ENCODE measurements at regions not wholly inside any gene's neighbourhood (a gene's known extent, or its start where the extent isn't known, plus 50 kb on each side); places are given as distances from the start of the nearest gene placed in this dataset.
A peak's percentile ranks its signal among the peaks of the same experiment; 100 is the strongest.
"Not testable (repeated sequence)": the region's sequence is repeated elsewhere in the genome, so short reads cannot be mapped to it uniquely, and the experiment has no call there.

DNA sequence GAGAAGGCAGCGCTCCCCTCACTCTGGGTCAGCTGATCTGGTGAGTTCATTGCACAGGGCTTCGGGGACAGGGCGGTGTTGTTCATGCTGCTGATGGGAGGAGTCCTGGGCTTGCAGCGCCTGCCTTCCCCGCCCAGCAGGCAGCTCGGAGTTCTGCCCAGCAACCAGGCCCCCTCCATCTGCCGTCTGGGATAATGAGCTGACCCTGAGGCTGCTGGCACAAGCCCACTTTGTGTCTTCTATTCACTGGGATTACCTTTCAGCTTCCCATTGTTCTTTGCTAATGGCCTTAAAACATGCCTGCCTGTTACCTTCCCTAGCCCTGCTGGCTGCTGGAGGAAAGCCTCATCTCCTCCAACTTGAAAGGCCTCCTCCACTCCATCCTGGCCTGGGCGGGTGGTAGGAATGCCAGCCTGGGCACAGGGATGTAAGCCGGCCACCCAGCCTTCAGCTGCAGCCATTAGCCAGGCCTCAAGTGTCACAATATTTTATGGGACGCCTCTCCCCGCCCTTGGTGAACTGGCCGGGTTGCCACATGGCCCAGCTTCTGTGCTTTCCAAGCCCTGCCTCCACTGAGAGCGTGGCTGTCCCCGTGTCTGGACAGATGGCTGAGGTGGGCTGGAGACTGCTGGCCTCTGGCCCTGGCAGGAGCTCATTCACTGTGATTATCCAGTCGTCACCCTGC, 70.4 kb downstream of the GADD45G start:
- peak; percentile 77 for DNase-seq

GRCh38 chr9:89676281-89676680, 71.5 kb downstream of the GADD45G start:
- DNase-seq: peak; percentile 90

- peak; percentile 69 for DNase-seq
Observed at GRCh38 chr9:89677702-89678395, 73.0 kb downstream of the GADD45G start.

- peak; percentile 69 for DNase-seq
Observed at GRCh38 chr9:89678396-89679015, 73.7 kb downstream of the GADD45G start.

GRCh38 chr9:89679016-89679415, 74.2 kb downstream of the GADD45G start:
- no peak for DNase-seq

DNA sequence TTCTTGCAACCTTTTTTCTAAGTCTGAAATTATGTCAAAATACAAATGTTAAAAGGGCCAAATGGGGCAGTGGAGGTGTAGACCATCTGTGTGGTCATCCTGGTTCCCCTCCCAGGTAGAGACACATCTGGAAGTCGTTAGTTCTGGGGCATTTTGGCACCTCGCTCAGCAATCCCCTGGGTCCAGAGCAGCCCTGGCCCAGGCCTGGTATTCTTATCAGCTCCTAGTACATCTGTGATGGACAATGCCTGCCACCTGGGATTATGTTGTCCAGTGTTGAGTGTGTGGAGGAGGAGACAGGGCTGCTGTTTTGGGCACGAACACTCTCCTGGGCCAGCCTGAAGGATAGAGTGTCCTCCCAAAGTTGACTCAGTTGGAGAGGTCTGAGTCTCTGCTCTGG, 74.8 kb downstream of the GADD45G start:
- DNase-seq: no peak

- DNase-seq: no peak
Observed at GRCh38 chr9:89680547-89681467, 76.0 kb downstream of the GADD45G start.

GRCh38 chr9:89681468-89681859, 76.7 kb downstream of the GADD45G start:
- DNase-seq: not testable (repeated sequence)

GRCh38 chr9:89683626-89684025, 78.8 kb downstream of the GADD45G start:
- no peak for DNase-seq

DNA sequence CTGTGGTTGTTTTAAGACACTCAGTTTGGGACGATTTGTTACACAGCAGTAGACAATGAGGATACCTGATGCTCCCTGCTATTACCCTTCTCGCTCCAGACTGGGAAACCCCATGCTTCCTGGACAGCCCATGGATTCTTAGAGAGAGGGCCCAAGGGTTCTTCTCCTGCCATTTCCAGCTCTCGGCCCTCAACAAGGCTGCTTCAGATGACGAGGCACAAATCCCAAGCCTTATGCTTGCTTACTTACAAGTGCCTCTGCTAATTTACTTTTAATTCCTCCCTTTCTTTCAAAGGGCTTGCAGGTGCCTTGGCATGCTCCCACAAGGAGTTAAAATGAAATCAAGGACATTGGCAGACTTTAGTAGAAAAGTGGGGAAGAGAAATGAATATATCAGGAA, 79.4 kb downstream of the GADD45G start:
- no peak for DNase-seq

DNA sequence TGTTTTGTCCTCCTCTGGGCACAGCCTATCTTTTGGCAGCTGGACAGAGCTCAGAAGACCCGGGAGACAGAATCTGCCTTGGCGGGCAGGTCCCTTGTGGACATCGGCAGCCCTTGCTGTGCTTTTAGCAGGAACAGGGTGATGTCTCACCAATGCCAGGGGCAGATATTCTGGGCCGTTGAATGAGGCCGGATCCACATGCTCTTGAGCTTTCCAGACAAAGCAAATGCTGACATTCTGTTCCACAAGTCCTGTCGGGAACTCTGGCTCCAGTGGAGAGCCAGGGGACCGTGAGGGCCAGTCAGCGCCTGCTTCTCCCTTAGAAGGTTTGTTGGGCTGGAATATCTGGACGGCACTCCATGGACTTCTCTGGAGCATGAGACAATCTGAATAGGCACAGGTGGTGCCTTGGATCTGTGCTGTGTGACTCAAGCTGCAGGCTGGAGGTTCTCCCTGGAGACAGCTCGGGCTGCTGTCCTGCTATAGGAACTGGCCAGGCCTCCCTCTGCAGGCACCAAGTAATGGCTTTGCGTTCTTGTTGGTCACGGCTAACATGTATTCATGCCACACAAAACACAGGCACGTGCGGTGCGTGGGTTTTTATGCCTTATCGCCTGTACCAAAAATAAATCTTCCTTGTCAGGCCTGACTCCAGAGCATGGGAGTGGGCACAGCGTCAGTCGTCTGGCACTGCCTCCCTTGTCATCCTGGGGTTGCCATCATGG, 80.3 kb downstream of the GADD45G start:
- DNase-seq: peak; percentile 22

DNA sequence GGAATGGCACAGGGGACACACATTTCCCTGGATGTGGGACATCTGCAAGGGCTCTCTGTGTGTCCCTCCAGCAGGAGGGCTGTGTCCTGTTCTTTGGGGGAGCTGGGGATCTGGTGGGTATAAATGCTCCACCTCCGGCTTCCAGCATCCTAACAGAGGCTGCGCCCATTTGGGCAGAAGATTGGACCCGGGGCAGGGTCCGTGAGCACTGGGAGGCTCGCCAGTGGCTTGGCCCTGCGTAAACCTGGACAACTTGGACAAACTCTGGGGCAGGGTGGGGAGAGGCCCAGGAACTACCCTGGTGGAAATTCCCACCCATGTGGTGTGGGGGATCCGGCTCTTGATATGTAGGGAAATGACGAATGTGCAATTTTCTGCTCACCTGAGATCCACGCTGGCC, 80.9 kb downstream of the GADD45G start:
- no peak for DNase-seq

DNA sequence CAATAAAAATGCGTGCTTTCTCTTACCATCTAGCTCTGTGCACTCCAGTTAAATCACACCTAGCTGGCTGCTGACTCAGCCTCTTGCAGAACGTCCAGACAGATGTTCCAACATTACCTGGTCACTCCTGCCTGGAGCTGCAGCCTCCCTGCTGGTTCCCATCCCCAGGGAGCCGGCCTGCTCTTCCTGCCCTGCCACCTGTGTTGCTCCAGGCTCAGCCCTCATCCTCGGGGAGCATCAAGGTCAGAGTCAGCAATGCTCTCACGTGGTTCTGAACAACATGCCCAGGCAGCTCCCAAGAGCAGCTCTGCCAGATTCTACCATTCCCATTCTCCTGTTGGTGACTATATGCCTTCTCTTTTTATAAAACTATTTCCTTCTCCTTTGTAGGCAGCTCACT, 81.3 kb downstream of the GADD45G start:
- peak; percentile 49 for DNase-seq

GRCh38 chr9:89686621-89687020, 81.8 kb downstream of the GADD45G start:
- DNase-seq: no peak

- peak; percentile 77 for DNase-seq
Observed at GRCh38 chr9:89687188-89687587, 82.4 kb downstream of the GADD45G start.

DNA sequence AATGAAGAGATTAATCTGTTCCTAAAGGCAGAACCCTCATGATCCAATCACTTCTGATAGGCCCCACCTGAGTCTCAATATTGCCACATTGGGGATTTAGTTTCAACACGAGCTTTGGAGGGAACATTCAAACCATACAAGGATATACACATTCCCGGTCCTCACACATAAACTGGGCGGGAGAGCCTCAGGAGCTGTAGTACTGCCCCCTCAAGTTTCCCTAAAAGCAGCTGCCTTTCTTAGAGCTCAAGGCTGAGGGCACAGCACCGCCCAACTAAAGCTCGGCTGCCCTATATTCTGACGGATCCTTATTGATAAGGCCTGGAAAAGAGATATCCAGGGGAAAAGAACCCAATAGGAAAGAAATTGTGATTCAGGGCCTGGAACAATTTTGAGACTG, 83.0 kb downstream of the GADD45G start:
- DNase-seq: no peak

DNA sequence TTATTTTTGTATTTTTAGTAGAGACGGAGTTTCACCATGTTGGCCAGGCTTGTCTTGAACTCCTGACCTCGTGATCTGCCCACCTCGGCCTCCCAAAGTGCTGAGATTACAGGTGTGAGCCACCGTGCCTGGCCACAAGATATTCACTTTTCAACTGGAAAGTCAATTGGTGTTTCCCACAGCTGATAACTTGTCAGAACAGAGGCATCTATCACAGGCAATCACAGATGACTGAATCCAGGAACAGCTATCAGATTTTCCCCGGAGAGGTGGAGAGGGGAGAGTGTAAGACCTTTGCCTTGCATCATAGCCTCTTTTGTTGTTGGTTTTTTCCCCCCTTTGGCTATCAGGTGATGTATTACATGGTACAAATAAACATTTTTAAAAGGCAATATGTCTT, 84.5 kb downstream of the GADD45G start:
- DNase-seq: not testable (repeated sequence)

DNA sequence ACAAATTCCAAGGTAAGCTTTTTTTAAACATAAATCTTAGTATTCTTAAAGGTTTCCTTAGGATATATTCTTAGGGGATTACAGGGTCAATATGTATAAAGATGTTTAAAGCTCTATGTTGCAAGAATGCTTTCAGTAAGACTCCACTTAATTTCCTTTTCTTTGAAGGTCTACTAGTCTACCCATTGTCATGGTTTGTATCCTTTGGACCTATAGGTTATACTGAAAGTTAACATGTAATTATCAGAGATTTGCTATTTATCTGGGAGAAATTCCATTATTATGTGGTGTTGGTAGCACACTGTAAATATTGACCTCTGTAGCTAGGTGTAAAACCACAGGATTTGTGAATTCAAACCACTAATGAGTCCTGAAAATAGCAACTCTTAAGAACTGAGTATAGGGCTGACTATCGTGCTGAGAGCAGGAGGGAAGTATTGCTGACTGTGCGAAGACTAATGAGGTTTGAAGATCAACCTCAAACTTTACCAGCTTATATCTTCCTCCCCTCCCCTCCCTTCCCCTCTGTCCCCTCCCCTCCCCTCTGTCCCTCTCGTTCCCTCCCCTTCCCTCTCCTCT, 85.6 kb downstream of the GADD45G start:
- DNase-seq: no peak

- DNase-seq: no peak
Observed at GRCh38 chr9:89695441-89695891, 90.7 kb downstream of the GADD45G start.

DNA sequence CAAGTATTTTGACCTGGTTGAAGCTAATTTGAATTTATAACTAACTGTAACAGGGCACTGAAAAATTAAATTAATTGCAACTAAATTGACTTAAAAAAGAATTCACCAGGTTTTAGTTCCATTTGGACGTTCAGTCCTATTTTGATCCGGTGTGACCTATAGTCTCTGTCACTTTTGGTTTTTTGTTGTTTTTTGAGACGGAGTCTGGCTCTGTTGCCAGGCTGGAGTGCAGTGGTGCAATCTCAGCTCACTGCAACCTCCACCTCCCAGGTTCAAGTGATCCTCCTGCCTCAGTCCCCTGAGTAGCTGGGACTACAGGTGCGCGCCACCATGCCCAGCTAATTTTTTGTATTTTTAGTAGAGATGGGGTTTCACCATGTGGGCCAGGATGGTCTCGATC, 91.2 kb downstream of the GADD45G start:
- DNase-seq: not testable (repeated sequence)

DNA sequence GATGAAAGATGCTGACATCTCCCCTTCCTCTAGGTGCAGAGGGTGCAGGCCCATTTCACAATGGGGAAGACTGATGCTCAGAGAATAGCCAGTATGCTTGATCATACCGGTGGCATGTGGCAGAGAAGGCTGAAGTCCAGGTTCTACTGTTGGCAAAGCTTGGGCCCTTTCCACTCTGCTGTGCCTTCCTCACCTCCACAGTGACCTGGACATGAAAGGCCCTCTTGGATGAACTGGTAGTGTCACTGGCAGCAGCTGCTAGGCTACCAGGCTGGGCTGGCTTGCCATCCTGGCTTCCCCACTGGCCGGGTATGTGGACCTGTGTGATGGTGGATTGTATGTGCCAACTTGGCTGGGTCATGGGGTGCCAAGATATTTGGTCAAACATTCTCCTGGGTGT, 92.0 kb downstream of the GADD45G start:
- DNase-seq: no peak

DNA sequence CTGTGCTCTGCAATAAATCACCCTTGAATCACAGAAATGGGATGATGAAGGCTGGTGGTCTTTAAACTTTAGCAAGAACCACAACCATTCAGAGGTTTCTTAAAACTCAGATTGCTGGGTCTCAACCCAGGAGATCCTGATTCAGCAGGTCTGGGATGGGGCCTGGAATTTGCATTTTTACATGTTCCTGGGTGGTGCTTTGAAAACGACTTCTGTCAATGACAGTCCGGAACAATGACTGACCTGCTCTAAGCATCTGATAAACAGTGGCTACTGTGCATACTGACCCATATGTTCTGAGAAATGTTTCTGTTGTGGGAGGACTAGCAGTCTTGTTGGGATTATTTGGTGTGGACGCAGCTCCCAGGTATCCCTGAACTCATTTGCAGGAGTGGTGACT, 92.7 kb downstream of the GADD45G start:
- DNase-seq: no peak
